Stimulated activated naive B cell treated with anti-CD40 and anti-IgM and Interleukin-4, amounts not matched to agents 10 μg/mL and 1 μg/mL and 100 μg/mL, for 72 hours (primary cell): ENCODE measurements at regions not wholly inside any gene's neighbourhood (a gene's known extent, or its start where the extent isn't known, plus 50 kb on each side); places are given as distances from the start of the nearest gene placed in this dataset.
"Not testable (repeated sequence)": the region's sequence is repeated elsewhere in the genome, so short reads cannot be mapped to it uniquely, and the experiment has no call there.

Experiments used
- ATAC-seq, 2 donors: fragments of 150-1000 bp; cut with Tn5 transposase; replicated peaks; 2 replicates each; pipeline ENCODE4 v1.10.0; 2021; ENCODE audit warnings: moderate library complexity in 1 of 2
- DNase-seq: peaks from one replicate; pipeline ENCODE4 v3.0.0; 2021
- H3K27ac Mint-ChIP-seq: one replicate; pipeline ENCODE4 v1.8.0; 2022; ENCODE audit warnings: mild to moderate bottlenecking, mixed read lengths
- H3K27me3 Mint-ChIP-seq, 2 donors: one replicate each; pipeline ENCODE4 v1.8.0; 2022; ENCODE audit warnings: mixed read lengths in 2 of 2
- H3K36me3 Mint-ChIP-seq, 2 donors: one replicate each; pipeline ENCODE4 v1.8.0; 2022; ENCODE audit warnings: mixed read lengths in 2 of 2, mild to moderate bottlenecking in 1 of 2
- H3K4me1 Mint-ChIP-seq, 2 donors: one replicate each; pipeline ENCODE4 v1.8.0; 2022; ENCODE audit warnings: mixed read lengths in 2 of 2, mild to moderate bottlenecking in 1 of 2
- H3K4me3 Mint-ChIP-seq, 2 donors: one replicate each; pipeline ENCODE4 v1.8.0; 2022; ENCODE audit warnings: mild to moderate bottlenecking in 2 of 2, mixed read lengths in 2 of 2, moderate library complexity in 1 of 2
- H3K9me3 Mint-ChIP-seq, 2 donors: one replicate each; pipeline ENCODE4 v1.8.0; 2022; ENCODE audit warnings: mixed read lengths in 2 of 2, mild to moderate bottlenecking in 1 of 2

GRCh38 chr19:30066781-30067759 is 125.0 kb downstream of the URI1 start:
- H3K4me1 Mint-ChIP-seq = no peaks in the 10 kb centered on the region
- peaks cover 6 to 12% of the 10 kb centered on the region in 2 donors for H3K9me3 Mint-ChIP-seq
- H3K36me3 Mint-ChIP-seq = no peaks in the 10 kb centered on the region
- peaks cover 3 to 15% of the 10 kb centered on the region in 2 donors for H3K27me3 Mint-ChIP-seq
- no peak overlapping the region for H3K27ac Mint-ChIP-seq
- ATAC-seq = no peak
- no peak overlapping the region for H3K4me3 Mint-ChIP-seq
- DNase-seq = no peak

DNA sequence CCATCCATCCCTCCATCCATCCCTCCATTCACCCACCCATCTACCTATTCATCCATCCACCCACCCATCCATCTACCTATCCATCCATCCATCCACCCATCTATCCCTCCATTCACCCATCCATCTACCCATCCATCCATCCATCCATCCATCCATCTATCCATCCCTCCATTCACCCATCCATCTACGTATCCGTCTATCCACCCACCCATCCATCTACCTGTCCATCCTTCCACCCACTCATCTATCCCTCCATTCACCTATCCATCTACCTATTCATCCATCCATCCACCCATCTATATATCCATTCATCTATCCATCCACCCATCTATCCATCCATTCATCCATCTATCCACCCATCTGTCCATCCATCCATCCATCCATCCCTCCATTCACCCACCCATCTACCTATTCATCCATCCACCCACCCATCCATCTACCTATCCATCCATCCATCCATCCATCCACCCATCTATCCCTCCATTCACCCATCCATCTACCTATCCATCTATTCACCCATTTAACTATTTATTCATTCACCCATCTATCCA is 126.0 kb downstream of the URI1 start:
- not testable (repeated sequence) for H3K27ac Mint-ChIP-seq, ATAC-seq, H3K4me1 Mint-ChIP-seq, H3K27me3 Mint-ChIP-seq, H3K36me3 Mint-ChIP-seq, DNase-seq, H3K4me3 Mint-ChIP-seq
- peaks cover 6 to 12% of the 10 kb centered on the region in 2 donors for H3K9me3 Mint-ChIP-seq

- ATAC-seq = no peak
- Mint-ChIP-seq H3K27me3 (no peaks in the 10 kb centered on the region), H3K9me3 (peaks cover 6 to 12% of the 10 kb centered on the region in 2 donors), H3K36me3 (no peaks in the 10 kb centered on the region), H3K27ac (no peak overlapping the region), H3K4me1 (no peaks in the 10 kb centered on the region), H3K4me3 (no peak overlapping the region)
- DNase-seq = no peak
These were observed 126.7 kb downstream of the URI1 start for GRCh38 chr19:30068528-30069395.

- Mint-ChIP-seq H3K36me3 (no peaks in the 10 kb centered on the region), H3K27ac (no peak overlapping the region), H3K9me3 (peaks cover 6 to 12% of the 10 kb centered on the region in 2 donors), H3K27me3 (no peaks in the 10 kb centered on the region), H3K4me3 (no peak overlapping the region), H3K4me1 (no peaks in the 10 kb centered on the region)
- DNase-seq = no peak
- no peak for ATAC-seq
These were observed 127.6 kb downstream of the URI1 start for GRCh38 chr19:30069535-30070197.

DNA sequence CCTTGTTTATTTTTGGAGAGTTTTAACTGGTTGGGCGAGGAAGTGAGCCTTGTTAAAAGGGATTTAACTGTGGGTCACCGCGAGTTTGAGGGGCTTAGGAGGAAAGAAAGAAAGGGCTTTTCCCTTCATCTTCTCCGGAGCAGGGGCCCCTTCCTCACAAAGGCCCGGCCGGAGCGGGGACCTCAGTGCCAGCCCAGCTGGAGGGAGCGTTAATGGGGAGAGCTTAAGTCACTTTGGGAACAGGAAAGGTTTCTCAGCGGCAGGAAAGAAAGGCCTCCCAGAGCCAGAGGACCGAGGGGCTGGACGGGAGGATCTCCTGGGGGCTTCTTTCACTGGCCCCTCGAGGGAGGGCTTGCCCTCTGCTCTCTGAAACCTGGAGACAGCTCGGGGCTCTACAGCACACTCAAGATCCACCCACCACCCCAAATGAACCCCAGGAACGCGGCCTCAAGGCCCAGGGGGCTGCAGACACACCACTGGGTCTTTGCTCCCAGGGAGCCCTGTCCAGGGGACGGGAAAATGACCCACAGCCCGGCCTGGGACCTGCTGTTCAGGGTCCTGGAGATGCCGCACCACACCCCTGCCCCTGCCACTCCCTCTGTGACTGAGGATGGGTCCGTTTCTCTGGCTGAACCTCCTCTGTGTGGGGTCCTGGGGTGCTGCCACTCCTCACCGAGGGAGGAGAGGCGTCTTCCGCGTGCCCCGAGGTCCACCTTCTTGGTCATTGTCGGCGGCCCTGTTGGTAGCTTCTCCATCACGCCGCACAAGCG is 128.3 kb downstream of the URI1 start:
- no peak overlapping the region for H3K27ac Mint-ChIP-seq
- H3K9me3 Mint-ChIP-seq = peaks cover 6 to 12% of the 10 kb centered on the region in 2 donors
- H3K4me3 Mint-ChIP-seq = no peak overlapping the region
- DNase-seq = no peak
- no peaks in the 10 kb centered on the region for H3K27me3 Mint-ChIP-seq
- no peaks in the 10 kb centered on the region for H3K36me3 Mint-ChIP-seq
- H3K4me1 Mint-ChIP-seq = no peaks in the 10 kb centered on the region
- ATAC-seq = no peak

GRCh38 chr19:30070968-30071632 is 129.1 kb downstream of the URI1 start:
- peaks cover 6 to 12% of the 10 kb centered on the region in 2 donors for H3K9me3 Mint-ChIP-seq
- H3K4me1 Mint-ChIP-seq = no peaks in the 10 kb centered on the region
- no peaks in the 10 kb centered on the region for H3K36me3 Mint-ChIP-seq
- ATAC-seq (no peak), DNase-seq (no peak)
- no peak overlapping the region for H3K4me3 Mint-ChIP-seq
- H3K27me3 Mint-ChIP-seq = no peaks in the 10 kb centered on the region
- H3K27ac Mint-ChIP-seq = no peak overlapping the region

- DNase-seq (no peak), ATAC-seq (no peak)
- Mint-ChIP-seq H3K27me3 (no peaks in the 10 kb centered on the region), H3K4me1 (no peaks in the 10 kb centered on the region), H3K36me3 (no peaks in the 10 kb centered on the region), H3K27ac (no peak overlapping the region), H3K4me3 (no peak overlapping the region), H3K9me3 (peaks cover 6 to 12% of the 10 kb centered on the region in 2 donors)
These were observed 129.8 kb downstream of the URI1 start for GRCh38 chr19:30071871-30072270.

GRCh38 chr19:30073152-30074000 is 131.3 kb downstream of the URI1 start:
- no peak overlapping the region for H3K4me3 Mint-ChIP-seq
- DNase-seq (no peak), ATAC-seq (no peak)
- peaks cover under 1 to 6% of the 10 kb centered on the region in 2 donors for H3K9me3 Mint-ChIP-seq
- no peaks in the 10 kb centered on the region for H3K4me1 Mint-ChIP-seq
- H3K27ac Mint-ChIP-seq = no peak overlapping the region
- H3K36me3 Mint-ChIP-seq = no peaks in the 10 kb centered on the region
- no peaks in the 10 kb centered on the region for H3K27me3 Mint-ChIP-seq

- Mint-ChIP-seq H3K9me3 (no peaks in the 10 kb centered on the region), H3K27me3 (peaks cover 0 to 2% of the 10 kb centered on the region in 2 donors), H3K4me3 (no peak overlapping the region), H3K4me1 (no peaks in the 10 kb centered on the region), H3K36me3 (no peaks in the 10 kb centered on the region), H3K27ac (no peak overlapping the region)
- no peak for DNase-seq
- no peak for ATAC-seq
These were observed 132.1 kb downstream of the URI1 start for GRCh38 chr19:30074096-30074495.

DNA sequence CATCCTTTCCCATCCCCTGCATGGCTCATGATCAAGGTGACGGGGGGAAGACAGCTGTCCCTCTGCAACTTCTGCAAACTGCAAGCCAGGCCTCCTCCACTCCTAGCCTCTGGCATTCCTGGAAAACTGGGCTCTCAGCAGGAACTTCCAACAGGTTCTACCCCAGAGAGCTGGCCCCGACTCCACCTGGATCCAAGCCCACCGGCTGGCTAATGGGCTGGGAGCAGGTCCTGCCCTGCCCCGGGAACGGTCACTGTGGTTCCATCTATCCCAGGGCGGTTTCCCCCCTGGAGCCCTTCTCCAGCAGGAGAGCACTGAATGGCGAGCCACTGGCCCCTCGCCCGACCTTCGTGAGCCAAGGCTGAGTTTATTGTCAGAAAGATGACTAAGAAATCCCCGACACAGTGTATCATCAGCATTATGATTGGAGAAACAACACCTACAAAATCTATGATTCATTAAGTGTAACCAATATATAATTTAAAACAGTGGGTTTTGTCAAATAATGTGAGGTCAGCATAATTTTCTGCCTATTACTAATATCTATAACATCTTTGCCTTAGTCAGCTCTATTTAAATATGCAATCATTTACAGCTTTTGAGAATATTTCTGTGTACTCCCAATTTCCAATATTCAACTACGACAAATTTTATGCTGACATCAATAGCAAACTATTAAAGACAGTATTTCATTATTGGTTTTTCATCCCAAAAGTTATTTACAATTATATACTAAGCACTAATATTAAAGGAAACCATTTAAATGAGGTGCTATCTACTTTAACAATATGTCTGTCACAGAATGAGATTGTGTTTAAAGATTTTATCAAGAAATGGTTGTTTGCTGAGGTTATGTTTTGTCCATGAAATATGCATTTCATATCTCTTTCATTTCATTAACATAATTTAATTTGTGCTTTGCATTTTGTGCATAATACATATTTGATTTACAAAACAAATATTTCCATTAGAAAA is 133.0 kb downstream of the URI1 start:
- no peak overlapping the region for H3K4me3 Mint-ChIP-seq

GRCh38 chr19:30076101-30076551 is 134.1 kb downstream of the URI1 start:
- Mint-ChIP-seq H3K4me1 (no peaks in the 10 kb centered on the region), H3K27me3 (peaks cover 0 to 8% of the 10 kb centered on the region in 2 donors), H3K4me3 (no peak overlapping the region), H3K9me3 (no peaks in the 10 kb centered on the region), H3K27ac (no peak overlapping the region), H3K36me3 (no peaks in the 10 kb centered on the region)
- ATAC-seq (no peak), DNase-seq (no peak)

More for the DNA sequence above, 133.0 kb downstream of the URI1 start:
- H3K9me3 Mint-ChIP-seq = no peaks in the 10 kb centered on the region
- no peak overlapping the region for H3K27ac Mint-ChIP-seq
- no peak for ATAC-seq
- no peaks in the 10 kb centered on the region for H3K36me3 Mint-ChIP-seq
- no peaks in the 10 kb centered on the region for H3K4me1 Mint-ChIP-seq
- DNase-seq = no peak
- H3K27me3 Mint-ChIP-seq = peaks cover 0 to 8% of the 10 kb centered on the region in 2 donors
